ES-I3 (cell line): ENCODE measurements at regions not wholly inside any gene's neighbourhood (a gene's known extent, or its start where the extent isn't known, plus 50 kb on each side); places are given as distances from the start of the nearest gene placed in this dataset.

ENCODE experiments used
- H3K36me3 ChIP-seq: 2 replicates; pipeline ENCODE4 v1.6.1; 2013; ENCODE audit warnings: mild to moderate bottlenecking, low read length, control low read depth, moderate library complexity; ENCODE audit not compliant: insufficient read depth
- H3K4me1 ChIP-seq: 2 replicates; pipeline ENCODE4 v1.6.1; 2013; ENCODE audit warnings: mild to moderate bottlenecking, control low read depth, low read length; ENCODE audit not compliant: insufficient read depth
- H3K9ac ChIP-seq: 2 replicates; pipeline ENCODE4 v1.6.1; 2013; ENCODE audit warnings: low read depth, mild to moderate bottlenecking, low read length, moderate library complexity
- H3K9me3 ChIP-seq: 2 replicates; pipeline ENCODE4 v1.6.1; 2013; ENCODE audit warnings: mild to moderate bottlenecking, low read length, moderate library complexity; ENCODE audit not compliant: control insufficient read depth, insufficient read depth

GRCh38 chr22:48754611-48755058 lies 1073.0 kb downstream of the BRD1 start:
- no peaks in the 10 kb centered on the region for H3K4me1 ChIP-seq
- no peak overlapping the region for H3K9ac ChIP-seq
- H3K9me3 ChIP-seq: no peaks in the 10 kb centered on the region
- no peaks in the 10 kb centered on the region for H3K36me3 ChIP-seq

GRCh38 chr22:48753752-48754517 lies 1073.7 kb downstream of the BRD1 start:
- Histone ChIP-seq H3K9ac (no peak overlapping the region), H3K4me1 (no peaks in the 10 kb centered on the region), H3K9me3 (no peaks in the 10 kb centered on the region), H3K36me3 (no peaks in the 10 kb centered on the region)

- Histone ChIP-seq H3K9me3 (no peaks in the 10 kb centered on the region), H3K4me1 (no peaks in the 10 kb centered on the region), H3K36me3 (no peaks in the 10 kb centered on the region), H3K9ac (no peak overlapping the region)
Measured at GRCh38 chr22:48753381-48753730, 1074.3 kb downstream of the BRD1 start.

- Histone ChIP-seq H3K9me3 (no peaks in the 10 kb centered on the region), H3K9ac (no peak overlapping the region), H3K4me1 (no peaks in the 10 kb centered on the region), H3K36me3 (no peaks in the 10 kb centered on the region)
Measured at GRCh38 chr22:48752451-48753380, 1075.0 kb downstream of the BRD1 start.

GRCh38 chr22:48751539-48752437 lies 1075.9 kb downstream of the BRD1 start:
- H3K36me3 ChIP-seq: no peaks in the 10 kb centered on the region
- no peaks in the 10 kb centered on the region for H3K4me1 ChIP-seq
- no peaks in the 10 kb centered on the region for H3K9me3 ChIP-seq
- no peak overlapping the region for H3K9ac ChIP-seq

- H3K9ac ChIP-seq: no peak overlapping the region
- H3K36me3 ChIP-seq: no peaks in the 10 kb centered on the region
- no peaks in the 10 kb centered on the region for H3K9me3 ChIP-seq
- H3K4me1 ChIP-seq: no peaks in the 10 kb centered on the region
Measured at GRCh38 chr22:48750826-48751440, 1076.7 kb downstream of the BRD1 start.

- H3K9ac ChIP-seq: no peak overlapping the region
- no peaks in the 10 kb centered on the region for H3K9me3 ChIP-seq
- H3K4me1 ChIP-seq: no peaks in the 10 kb centered on the region
- no peaks in the 10 kb centered on the region for H3K36me3 ChIP-seq
Measured at GRCh38 chr22:48750282-48750681, 1077.4 kb downstream of the BRD1 start.

- Histone ChIP-seq H3K9me3 (no peaks in the 10 kb centered on the region), H3K9ac (no peak overlapping the region), H3K4me1 (no peaks in the 10 kb centered on the region), H3K36me3 (no peaks in the 10 kb centered on the region)
Measured at GRCh38 chr22:48749555-48750227, 1078.0 kb downstream of the BRD1 start.

- Histone ChIP-seq H3K9me3 (no peaks in the 10 kb centered on the region), H3K36me3 (no peaks in the 10 kb centered on the region)
Measured at GRCh38 chr22:48748860-48749554, 1078.7 kb downstream of the BRD1 start.

GRCh38 chr22:48748113-48748859 lies 1079.4 kb downstream of the BRD1 start:
- no peaks in the 10 kb centered on the region for H3K36me3 ChIP-seq
- H3K9me3 ChIP-seq: no peaks in the 10 kb centered on the region

More at GRCh38 chr22:48748860-48749554, 1078.7 kb downstream of the BRD1 start:
- no peak overlapping the region for H3K9ac ChIP-seq
- H3K4me1 ChIP-seq: no peaks in the 10 kb centered on the region

GRCh38 chr22:48746789-48747425 lies 1080.8 kb downstream of the BRD1 start:
- H3K9ac ChIP-seq: no peak overlapping the region

More at GRCh38 chr22:48748113-48748859, 1079.4 kb downstream of the BRD1 start:
- Histone ChIP-seq H3K4me1 (no peaks in the 10 kb centered on the region), H3K9ac (no peak overlapping the region)

More at GRCh38 chr22:48746789-48747425, 1080.8 kb downstream of the BRD1 start:
- Histone ChIP-seq H3K36me3 (no peaks in the 10 kb centered on the region), H3K4me1 (no peaks in the 10 kb centered on the region), H3K9me3 (no peaks in the 10 kb centered on the region)
